Stomach (tissue), 8 donors: ENCODE measurements at regions not wholly inside any gene's neighbourhood (a gene's known extent, or its start where the extent isn't known, plus 50 kb on each side); places are given as distances from the start of the nearest gene placed in this dataset.

Experiments
- DNase-seq, 2 donors: peaks; one replicate each; pipeline versions ENCODE4 v3.0.0 to v3.0.0-alpha.2; 2013 to 2019
- H3K27ac ChIP-seq, 5 donors: fragments of 200-600 bp in 4 of 5; sonication (generic) in 4 of 5; one replicate each; pipeline ENCODE4 v1.5.1; 2013 to 2019; ENCODE audit warnings: mild to moderate bottlenecking in 1 of 5, moderate library complexity in 1 of 5
- H3K27me3 ChIP-seq, 3 donors: fragments of 200-600 bp; sonication (generic); one replicate each; pipeline ENCODE4 v1.5.1; 2017 to 2019; ENCODE audit warnings: mixed run types in 1 of 3
- H3K36me3 ChIP-seq, 4 donors: fragments of 200-600 bp; sonication (generic); 1 replicate in 3 of 4; 2 replicates in 1 of 4; pipeline ENCODE4 v1.5.1; 2016 to 2019
- H3K4me1 ChIP-seq, 4 donors: fragments of 200-600 bp; sonication (generic); one replicate each; pipeline ENCODE4 v1.5.1; 2016 to 2019
- H3K4me3 ChIP-seq, 4 donors: fragments of 200-600 bp; sonication (generic) in 3 of 4; one replicate each; pipeline ENCODE4 v1.5.1; 2016 to 2019; ENCODE audit warnings: mild to moderate bottlenecking in 1 of 4
- H3K9me3 ChIP-seq, 4 donors: fragments of 200-600 bp; sonication (generic); one replicate each; pipeline ENCODE4 v1.5.1; 2016 to 2019
- EP300 ChIP-seq: sonication (generic); formaldehyde crosslinking; IDR thresholded peaks from one replicate; pipeline ENCODE4 v1.6.1; 2017; ENCODE audit warnings: antibody characterized with exemption
- POLR2A ChIP-seq, 4 donors: fragments of 450-650 bp; IDR thresholded peaks; one replicate each; pipeline ENCODE4 v1.6.1; 2016; ENCODE audit warnings: antibody characterized with exemption in 4 of 4, control low read depth in 2 of 4, mild to moderate bottlenecking in 1 of 4, moderate library complexity in 1 of 4
- POLR2AphosphoS5 ChIP-seq, 3 donors: sonication (generic); formaldehyde crosslinking; IDR thresholded peaks; one replicate each; pipeline ENCODE4 v1.6.1; 2016; ENCODE audit warnings: antibody characterized with exemption in 3 of 3
- WGBS, 5 donors: extraction: QIAGEN DNeasy Blood & Tissue Kit in 3 of 5; methylation state at CpG; one replicate each; pipeline versions ENCODE4 v1.1.5 to v1.1.7; 2013 to 2018; 5-methylcytosine and 5-hydroxymethylcytosine counted together
- intact Hi-C: fragments of 100-400 bp; cut with DNase I; formaldehyde crosslinking; loops from one replicate; pipeline ENCODE4 v1.15.1; 2023; ENCODE audit warnings: low total_unique reads
- TF ChIP-seq, protein P1 (sequence below), 7 experiments: fragments of 450-650 bp in 4 of 7; fragments of 200-600 bp in 3 of 7; sonication (generic) in 3 of 7; IDR thresholded peaks; one replicate each; pipeline ENCODE4 v1.5.1; 2016 to 2019; ENCODE audit warnings: antibody characterized with exemption in 7 of 7, control low read depth in 2 of 7, mild to moderate bottlenecking in 1 of 7
- donor health status: healthy with polysubstance abuse.
- donor health status: Bipolar disorder and iron deficiency.
- donor health status: healthy.

DNA sequence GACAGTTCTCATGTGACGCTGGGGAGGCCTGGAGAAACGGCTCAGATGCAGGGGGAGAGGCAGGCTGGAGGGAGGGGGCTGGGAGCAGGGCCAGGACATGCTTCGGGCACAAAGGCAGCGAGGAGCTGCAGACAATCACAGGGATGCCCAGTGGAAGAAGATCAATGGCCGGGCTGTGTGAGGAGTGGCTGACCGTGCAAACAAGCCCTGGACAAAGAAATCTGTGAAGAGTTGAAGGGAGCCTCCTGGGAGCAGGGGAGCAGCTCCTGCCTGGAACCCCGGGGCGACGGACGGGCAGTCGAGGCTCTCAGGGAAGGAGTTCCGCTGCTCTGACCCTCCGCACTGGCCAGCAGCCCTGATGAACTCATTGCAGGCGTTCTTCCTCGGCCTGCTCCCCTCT is 126.7 kb upstream of the B3GAT1 start:
- no peak overlapping the region for H3K4me3 ChIP-seq
- WGBS, 5 donors, result 70 to 73% (median 70%) methylated on average over 11 to 15 of the region's 15 CpGs
- no peak for DNase-seq
- no peaks in the 10 kb centered on the region for H3K4me1 ChIP-seq
- TF ChIP-seq POLR2AphosphoS5 (IDR thresholded peaks at IDR 0.05) (no peak), POLR2A (IDR thresholded peaks at IDR 0.05) (no peak), EP300 (no peak)
- TF ChIP-seq, protein P1, sequence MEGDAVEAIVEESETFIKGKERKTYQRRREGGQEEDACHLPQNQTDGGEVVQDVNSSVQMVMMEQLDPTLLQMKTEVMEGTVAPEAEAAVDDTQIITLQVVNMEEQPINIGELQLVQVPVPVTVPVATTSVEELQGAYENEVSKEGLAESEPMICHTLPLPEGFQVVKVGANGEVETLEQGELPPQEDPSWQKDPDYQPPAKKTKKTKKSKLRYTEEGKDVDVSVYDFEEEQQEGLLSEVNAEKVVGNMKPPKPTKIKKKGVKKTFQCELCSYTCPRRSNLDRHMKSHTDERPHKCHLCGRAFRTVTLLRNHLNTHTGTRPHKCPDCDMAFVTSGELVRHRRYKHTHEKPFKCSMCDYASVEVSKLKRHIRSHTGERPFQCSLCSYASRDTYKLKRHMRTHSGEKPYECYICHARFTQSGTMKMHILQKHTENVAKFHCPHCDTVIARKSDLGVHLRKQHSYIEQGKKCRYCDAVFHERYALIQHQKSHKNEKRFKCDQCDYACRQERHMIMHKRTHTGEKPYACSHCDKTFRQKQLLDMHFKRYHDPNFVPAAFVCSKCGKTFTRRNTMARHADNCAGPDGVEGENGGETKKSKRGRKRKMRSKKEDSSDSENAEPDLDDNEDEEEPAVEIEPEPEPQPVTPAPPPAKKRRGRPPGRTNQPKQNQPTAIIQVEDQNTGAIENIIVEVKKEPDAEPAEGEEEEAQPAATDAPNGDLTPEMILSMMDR (IDR thresholded peaks at IDR 0.05), result no peak
- H3K27ac ChIP-seq, result no peak overlapping the region
- H3K9me3 ChIP-seq, result no peaks in the 10 kb centered on the region
- H3K27me3 ChIP-seq, result peaks cover 0 to 38% (median 0%) of the 10 kb centered on the region in 3 donors
- H3K36me3 ChIP-seq, result no peaks in the 10 kb centered on the region
- intact Hi-C loops, result no loop called here

DNA sequence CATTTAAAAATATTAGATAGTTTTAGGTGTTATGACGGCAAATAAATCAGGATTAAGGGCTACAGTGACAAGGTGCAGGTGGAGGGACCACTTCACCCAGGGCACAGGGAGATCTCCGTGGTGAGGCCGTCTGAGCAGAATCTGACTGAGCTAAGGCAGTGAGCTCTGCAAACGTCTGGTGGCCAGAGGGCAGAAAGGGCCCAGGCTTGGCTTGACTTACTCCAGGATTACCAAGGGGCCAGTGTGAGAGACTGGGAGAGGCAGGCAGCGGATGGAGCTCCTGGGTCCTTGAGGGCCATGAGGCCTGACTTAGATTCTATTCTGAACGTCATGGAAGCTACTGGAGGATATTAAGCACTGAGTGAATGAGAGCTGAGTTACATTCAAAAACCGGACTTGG is 125.9 kb upstream of the B3GAT1 start:
- no peaks in the 10 kb centered on the region for H3K36me3 ChIP-seq
- DNase-seq, result no peak
- H3K4me3 ChIP-seq, result no peak overlapping the region
- no peaks in the 10 kb centered on the region for H3K4me1 ChIP-seq
- TF ChIP-seq EP300 (no peak), POLR2AphosphoS5 (IDR thresholded peaks at IDR 0.05) (no peak), POLR2A (IDR thresholded peaks at IDR 0.05) (no peak)
- TF ChIP-seq, protein P1 (IDR thresholded peaks at IDR 0.05), result no peak
- 74 to 82% (median 79%) methylated on average over 7 of the region's 7 CpGs for WGBS, 5 donors
- H3K27ac ChIP-seq, result no peak overlapping the region
- intact Hi-C loops, result no loop called here
- H3K9me3 ChIP-seq, result no peaks in the 10 kb centered on the region
- H3K27me3 ChIP-seq, result peaks cover 0 to 41% (median 0%) of the 10 kb centered on the region in 3 donors

DNA sequence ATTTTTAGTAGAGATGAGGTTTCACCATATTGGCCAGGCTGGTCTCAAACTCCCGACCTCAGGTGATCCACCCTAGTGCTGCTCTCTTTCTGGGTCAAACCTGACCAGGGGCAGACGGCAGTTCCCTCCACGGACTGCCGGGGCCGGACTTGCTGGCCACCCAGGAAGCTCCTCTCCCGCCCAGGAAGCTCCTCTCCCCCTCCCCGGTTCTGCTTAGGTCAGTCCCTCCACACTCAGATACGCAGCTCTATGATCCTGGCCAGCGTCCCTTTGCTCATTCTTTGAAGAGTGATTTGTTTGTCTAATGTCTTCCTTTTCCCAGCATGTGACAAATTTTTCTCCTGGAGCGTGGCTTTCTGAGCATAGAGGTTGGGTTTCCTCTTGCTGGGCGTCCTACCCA is 125.3 kb upstream of the B3GAT1 start:
- no peak for DNase-seq
- intact Hi-C loops, result no loop called here

DNA sequence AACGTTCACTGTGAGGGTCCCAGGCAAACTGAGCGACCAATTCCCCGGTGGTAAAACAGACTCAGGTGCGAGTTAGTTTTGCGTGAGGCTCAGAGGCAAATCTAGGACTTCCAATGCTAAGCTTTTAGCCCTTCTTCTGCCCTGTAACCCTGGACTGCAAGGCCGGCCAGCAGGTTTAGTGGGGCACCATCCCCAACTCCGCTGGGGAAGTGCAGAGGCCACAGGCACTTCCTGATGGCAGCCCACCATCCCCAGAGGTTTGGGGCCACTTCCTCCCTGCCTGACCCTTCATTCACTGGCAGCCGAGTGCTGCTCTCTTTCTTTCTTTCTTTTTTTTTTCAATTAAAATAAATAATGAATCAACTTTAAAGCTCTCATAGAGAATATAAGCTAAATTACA is 124.6 kb upstream of the B3GAT1 start:
- Histone ChIP-seq H3K27ac (no peak overlapping the region), H3K4me3 (no peak overlapping the region), H3K27me3 (peaks cover 0 to 54% (median 0%) of the 10 kb centered on the region in 3 donors), H3K4me1 (no peaks in the 10 kb centered on the region), H3K9me3 (no peaks in the 10 kb centered on the region), H3K36me3 (no peaks in the 10 kb centered on the region)
- DNase-seq, result no peak
- intact Hi-C loops, result no loop called here
- TF ChIP-seq, protein P1 (IDR thresholded peaks at IDR 0.05), result no peak
- TF ChIP-seq EP300 (no peak), POLR2A (IDR thresholded peaks at IDR 0.05) (no peak), POLR2AphosphoS5 (IDR thresholded peaks at IDR 0.05) (no peak)
- WGBS, 5 donors, result 39 to 66% (median 59%) methylated on average over 8 of the region's 8 CpGs

More for the DNA sequence above, 125.3 kb upstream of the B3GAT1 start:
- Histone ChIP-seq H3K27ac (no peak overlapping the region), H3K4me3 (no peak overlapping the region), H3K9me3 (no peaks in the 10 kb centered on the region), H3K36me3 (no peaks in the 10 kb centered on the region), H3K27me3 (peaks cover 0 to 48% (median 0%) of the 10 kb centered on the region in 3 donors), H3K4me1 (no peaks in the 10 kb centered on the region)
- WGBS, 5 donors, result 34 to 47% (median 37%) methylated on average over 11 of the region's 11 CpGs
- TF ChIP-seq, protein P1 (IDR thresholded peaks at IDR 0.05), result no peak
- TF ChIP-seq POLR2AphosphoS5 (IDR thresholded peaks at IDR 0.05) (no peak), EP300 (no peak), POLR2A (IDR thresholded peaks at IDR 0.05) (no peak)
